Sigmoid colon (tissue), 6 donors: ENCODE measurements at regions not wholly inside any gene's neighbourhood (a gene's known extent, or its start where the extent isn't known, plus 50 kb on each side); places are given as distances from the start of the nearest gene placed in this dataset.

Experiments used
- DNase-seq: peaks from one replicate; pipeline ENCODE4 v3.0.0-alpha.2; 2019
- H3K27ac ChIP-seq, 4 donors: fragments of 200-600 bp; sonication (generic); one replicate each; pipeline ENCODE4 v1.5.1; 2016 to 2019; ENCODE audit warnings: mild to moderate bottlenecking in 1 of 4
- H3K27me3 ChIP-seq, 3 donors: fragments of 200-600 bp; sonication (generic); one replicate each; pipeline ENCODE4 v1.5.1; 2019; ENCODE audit warnings: mild to moderate bottlenecking in 1 of 3
- H3K36me3 ChIP-seq, 4 donors: fragments of 200-600 bp; sonication (generic); one replicate each; pipeline ENCODE4 v1.5.1; 2016 to 2019
- H3K4me1 ChIP-seq, 4 donors: fragments of 200-600 bp; sonication (generic); one replicate each; pipeline ENCODE4 v1.5.1; 2017 to 2019
- H3K4me3 ChIP-seq, 4 donors: fragments of 200-600 bp; sonication (generic); one replicate each; pipeline ENCODE4 v1.5.1; 2017 to 2019; ENCODE audit warnings: mild to moderate bottlenecking in 2 of 4, moderate library complexity in 1 of 4
- H3K9me3 ChIP-seq, 4 donors: fragments of 200-600 bp in 3 of 4; sonication (generic) in 3 of 4; one replicate each; pipeline versions ENCODE4 v1.5.1 to v1.6.1; 2013 to 2019
- EP300 ChIP-seq, 4 donors: sonication (generic); formaldehyde crosslinking; IDR thresholded peaks; one replicate each; pipeline ENCODE4 v1.6.1; 2017; ENCODE audit warnings: antibody characterized with exemption in 4 of 4
- POLR2A ChIP-seq, 2 donors: fragments of 450-650 bp; IDR thresholded peaks; one replicate each; pipeline ENCODE4 v1.6.1; 2016; ENCODE audit warnings: antibody characterized with exemption in 2 of 2, mild to moderate bottlenecking in 2 of 2, moderate library complexity in 2 of 2
- POLR2AphosphoS5 ChIP-seq, 4 donors: sonication (generic); formaldehyde crosslinking; IDR thresholded peaks; one replicate each; pipeline ENCODE4 v1.6.1; 2017; ENCODE audit warnings: antibody characterized with exemption in 4 of 4
- WGBS, 2 donors: extraction: QIAGEN DNeasy Blood & Tissue Kit; methylation state at CpG; one replicate each; pipeline ENCODE4 v1.1.7; 2013; 5-methylcytosine and 5-hydroxymethylcytosine counted together
- intact Hi-C: fragments of 100-400 bp; cut with DNase I; formaldehyde crosslinking; loops from one replicate; pipeline ENCODE4 v1.15.1; 2023
- TF ChIP-seq, protein P1 (sequence below), 4 experiments: fragments of 450-650 bp in 3 of 4; fragments of 200-600 bp in 1 of 4; IDR thresholded peaks; one replicate each; pipeline ENCODE4 v1.5.1; 2016 to 2019; ENCODE audit warnings: antibody characterized with exemption in 4 of 4, mild to moderate bottlenecking in 3 of 4, moderate library complexity in 2 of 4
- donor health status: healthy with polysubstance abuse.
- donor health status: healthy.

DNA sequence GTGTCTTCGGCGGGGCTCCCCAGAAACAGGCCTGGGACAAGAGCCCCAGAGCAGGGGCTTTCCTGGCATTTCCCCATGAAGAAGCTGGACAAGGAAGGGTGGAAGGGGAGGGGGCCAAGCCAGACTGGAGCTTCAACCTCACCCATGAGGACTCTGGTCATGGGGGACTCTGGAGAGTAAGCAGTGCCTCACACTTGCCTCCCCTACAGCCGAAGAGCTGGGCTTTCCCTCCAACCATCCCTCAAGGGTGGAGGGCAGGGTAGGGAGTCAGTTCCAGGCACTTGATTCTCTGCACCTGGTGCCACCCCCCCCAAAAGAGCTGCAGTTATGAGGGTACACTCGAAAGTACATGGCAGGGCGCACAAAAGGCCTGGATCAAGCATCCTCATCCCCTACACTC is 246.6 kb downstream of the TFCP2L1 start:
- 81 to 88% methylated on average over 5 of the region's 5 CpGs for WGBS, 2 donors
- Histone ChIP-seq H3K9me3 (no peaks in the 10 kb centered on the region), H3K27me3 (no peaks in the 10 kb centered on the region), H3K36me3 (no peaks in the 10 kb centered on the region), H3K27ac (no peak overlapping the region), H3K4me1 (no peaks in the 10 kb centered on the region), H3K4me3 (no peak overlapping the region)
- no peak for DNase-seq
- intact Hi-C loops = no loop called here
- TF ChIP-seq EP300 (IDR thresholded peaks at IDR 0.05) (no peak), POLR2AphosphoS5 (IDR thresholded peaks at IDR 0.05) (no peak), POLR2A (IDR thresholded peaks at IDR 0.05) (no peak)
- TF ChIP-seq, protein P1, sequence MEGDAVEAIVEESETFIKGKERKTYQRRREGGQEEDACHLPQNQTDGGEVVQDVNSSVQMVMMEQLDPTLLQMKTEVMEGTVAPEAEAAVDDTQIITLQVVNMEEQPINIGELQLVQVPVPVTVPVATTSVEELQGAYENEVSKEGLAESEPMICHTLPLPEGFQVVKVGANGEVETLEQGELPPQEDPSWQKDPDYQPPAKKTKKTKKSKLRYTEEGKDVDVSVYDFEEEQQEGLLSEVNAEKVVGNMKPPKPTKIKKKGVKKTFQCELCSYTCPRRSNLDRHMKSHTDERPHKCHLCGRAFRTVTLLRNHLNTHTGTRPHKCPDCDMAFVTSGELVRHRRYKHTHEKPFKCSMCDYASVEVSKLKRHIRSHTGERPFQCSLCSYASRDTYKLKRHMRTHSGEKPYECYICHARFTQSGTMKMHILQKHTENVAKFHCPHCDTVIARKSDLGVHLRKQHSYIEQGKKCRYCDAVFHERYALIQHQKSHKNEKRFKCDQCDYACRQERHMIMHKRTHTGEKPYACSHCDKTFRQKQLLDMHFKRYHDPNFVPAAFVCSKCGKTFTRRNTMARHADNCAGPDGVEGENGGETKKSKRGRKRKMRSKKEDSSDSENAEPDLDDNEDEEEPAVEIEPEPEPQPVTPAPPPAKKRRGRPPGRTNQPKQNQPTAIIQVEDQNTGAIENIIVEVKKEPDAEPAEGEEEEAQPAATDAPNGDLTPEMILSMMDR (IDR thresholded peaks at IDR 0.05) = no peak

- Histone ChIP-seq H3K27ac (no peak overlapping the region), H3K9me3 (no peaks in the 10 kb centered on the region), H3K27me3 (no peaks in the 10 kb centered on the region), H3K4me1 (no peaks in the 10 kb centered on the region), H3K36me3 (no peaks in the 10 kb centered on the region), H3K4me3 (no peak overlapping the region)
- intact Hi-C loops = no loop called here
- TF ChIP-seq POLR2AphosphoS5 (IDR thresholded peaks at IDR 0.05) (no peak), POLR2A (IDR thresholded peaks at IDR 0.05) (no peak), EP300 (IDR thresholded peaks at IDR 0.05) (no peak)
- TF ChIP-seq, protein P1 (IDR thresholded peaks at IDR 0.05) = no peak
- WGBS, 2 donors = 37 to 67% methylated on average over 8 of the region's 8 CpGs
- DNase-seq = no peak
These were observed 245.9 kb downstream of the TFCP2L1 start for GRCh38 chr2:121038891-121039616.

- Histone ChIP-seq H3K9me3 (no peaks in the 10 kb centered on the region), H3K27me3 (no peaks in the 10 kb centered on the region), H3K4me1 (no peaks in the 10 kb centered on the region), H3K4me3 (no peak overlapping the region), H3K27ac (no peak overlapping the region), H3K36me3 (no peaks in the 10 kb centered on the region)
- WGBS, 2 donors = 46 to 74% methylated on average over 3 of the region's 3 CpGs
- DNase-seq = no peak
- TF ChIP-seq, protein P1 (IDR thresholded peaks at IDR 0.05) = no peak
- TF ChIP-seq EP300 (IDR thresholded peaks at IDR 0.05) = no peak
- no peak for TF ChIP-seq POLR2AphosphoS5 (IDR thresholded peaks at IDR 0.05)
- TF ChIP-seq POLR2A (IDR thresholded peaks at IDR 0.05) = no peak
- intact Hi-C loops = no loop called here
These were observed 245.3 kb downstream of the TFCP2L1 start for GRCh38 chr2:121039679-121040078.

- H3K27me3 ChIP-seq = no peaks in the 10 kb centered on the region
- no peak for TF ChIP-seq EP300 (IDR thresholded peaks at IDR 0.05)
- TF ChIP-seq, protein P1 (IDR thresholded peaks at IDR 0.05) = no peak
- TF ChIP-seq POLR2A (IDR thresholded peaks at IDR 0.05) = no peak
- no peak for TF ChIP-seq POLR2AphosphoS5 (IDR thresholded peaks at IDR 0.05)
- H3K27ac ChIP-seq = no peak overlapping the region
- H3K36me3 ChIP-seq = no peaks in the 10 kb centered on the region
- H3K4me1 ChIP-seq = no peaks in the 10 kb centered on the region
- no peaks in the 10 kb centered on the region for H3K9me3 ChIP-seq
- DNase-seq = no peak
- no peak overlapping the region for H3K4me3 ChIP-seq
- intact Hi-C loops = no loop called here
- 1 to 38% methylated on average over 1 of the region's 1 CpG for WGBS, 2 donors
These were observed 243.5 kb downstream of the TFCP2L1 start for GRCh38 chr2:121041516-121041915.
